Ovary (tissue), 3 donors: ENCODE measurements at regions not wholly inside any gene's neighbourhood (a gene's known extent, or its start where the extent isn't known, plus 50 kb on each side); places are given as distances from the start of the nearest gene placed in this dataset.

Experiments
- EP300 ChIP-seq: sonication (generic); formaldehyde crosslinking; IDR thresholded peaks from one replicate; pipeline ENCODE4 v1.6.1; 2017; ENCODE audit warnings: antibody characterized with exemption
- POLR2A ChIP-seq: fragments of 450-650 bp; IDR thresholded peaks from one replicate; pipeline ENCODE4 v1.6.1; 2017; ENCODE audit warnings: antibody characterized with exemption, mild to moderate bottlenecking, moderate library complexity
- TF ChIP-seq, protein P1 (sequence below), 3 donors: fragments of 450-650 bp in 2 of 3; fragments of 200-600 bp in 1 of 3; IDR thresholded peaks; one replicate each; pipeline versions ENCODE4 v1.5.1 to v1.8.0; 2016 to 2022; ENCODE audit warnings: antibody characterized with exemption in 3 of 3, mild to moderate bottlenecking in 1 of 3
- donor health status: DM: no; HTN: no; CAD: no.

DNA sequence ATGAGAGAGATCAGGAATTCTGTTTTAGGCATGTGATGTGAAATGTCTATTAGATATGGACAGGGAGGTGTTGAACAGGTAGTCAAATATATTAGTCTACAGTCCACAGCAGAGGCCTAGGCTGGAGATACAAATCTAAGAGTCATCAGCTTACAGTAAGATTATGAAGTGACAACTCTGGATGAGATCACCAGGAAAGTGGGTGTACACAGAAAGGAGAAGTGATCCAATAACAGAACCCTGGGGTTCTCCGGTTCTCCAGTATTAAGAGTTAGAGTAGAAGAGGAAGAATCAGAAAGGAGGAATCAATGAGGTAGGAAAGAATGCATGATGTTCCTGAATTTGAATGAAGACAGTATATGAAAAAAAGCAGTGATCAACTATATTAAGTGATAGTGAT, 362.3 kb downstream of the FIGN start:
- TF ChIP-seq, protein P1, sequence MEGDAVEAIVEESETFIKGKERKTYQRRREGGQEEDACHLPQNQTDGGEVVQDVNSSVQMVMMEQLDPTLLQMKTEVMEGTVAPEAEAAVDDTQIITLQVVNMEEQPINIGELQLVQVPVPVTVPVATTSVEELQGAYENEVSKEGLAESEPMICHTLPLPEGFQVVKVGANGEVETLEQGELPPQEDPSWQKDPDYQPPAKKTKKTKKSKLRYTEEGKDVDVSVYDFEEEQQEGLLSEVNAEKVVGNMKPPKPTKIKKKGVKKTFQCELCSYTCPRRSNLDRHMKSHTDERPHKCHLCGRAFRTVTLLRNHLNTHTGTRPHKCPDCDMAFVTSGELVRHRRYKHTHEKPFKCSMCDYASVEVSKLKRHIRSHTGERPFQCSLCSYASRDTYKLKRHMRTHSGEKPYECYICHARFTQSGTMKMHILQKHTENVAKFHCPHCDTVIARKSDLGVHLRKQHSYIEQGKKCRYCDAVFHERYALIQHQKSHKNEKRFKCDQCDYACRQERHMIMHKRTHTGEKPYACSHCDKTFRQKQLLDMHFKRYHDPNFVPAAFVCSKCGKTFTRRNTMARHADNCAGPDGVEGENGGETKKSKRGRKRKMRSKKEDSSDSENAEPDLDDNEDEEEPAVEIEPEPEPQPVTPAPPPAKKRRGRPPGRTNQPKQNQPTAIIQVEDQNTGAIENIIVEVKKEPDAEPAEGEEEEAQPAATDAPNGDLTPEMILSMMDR (IDR thresholded peaks at IDR 0.05): no peak
- TF ChIP-seq POLR2A (no peak), EP300 (no peak)
